ENCODE measurements at regions not wholly inside any gene's neighbourhood (a gene's known extent, or its start where the extent isn't known, plus 50 kb on each side); places are given as distances from the start of the nearest gene placed in this dataset.

DNA sequence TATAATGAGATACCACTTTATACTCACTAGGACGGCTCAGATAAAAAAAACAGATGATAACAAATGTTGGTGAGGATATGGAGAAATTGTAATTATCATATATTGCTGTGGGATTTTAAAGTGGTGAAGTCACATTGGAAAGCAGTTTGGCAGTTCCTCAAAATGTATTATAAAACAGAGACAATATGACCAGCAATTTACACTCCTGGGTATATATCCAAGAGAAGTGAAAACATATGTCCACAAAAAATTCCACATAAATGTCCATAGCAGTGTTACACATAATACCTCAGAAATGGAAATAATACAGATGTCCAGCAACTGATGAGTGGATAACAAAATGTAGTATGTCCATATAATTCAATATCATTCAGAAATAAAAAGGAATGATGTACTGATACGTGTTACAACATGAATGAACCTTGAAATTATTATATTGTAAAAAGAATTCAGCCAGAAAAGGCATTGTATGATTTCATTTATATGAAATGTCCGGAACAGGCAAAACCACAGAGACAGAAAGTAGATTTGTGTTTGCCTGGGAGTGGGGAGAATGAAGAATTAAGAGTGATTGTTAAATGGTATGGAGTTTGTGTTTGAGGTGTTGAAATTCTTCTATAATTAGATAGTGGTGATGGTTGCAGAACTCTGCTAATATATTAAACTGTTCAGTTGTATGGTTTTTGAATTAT, 220.9 kb downstream of the SLC7A11 start:
- Histone ChIP-seq H3K4me3 (no peak overlapping the region), H3K27me3 (no peaks in the 10 kb centered on the region), H3K36me3 (no peaks in the 10 kb centered on the region), H3K4me1 (no peaks in the 10 kb centered on the region), H3K27ac (no peak overlapping the region), H3K9me3 (peaks cover 0 to 5% (median 0%) of the 10 kb centered on the region in 4 donors)
- 40 to 57% (median 46%) methylated on average over 3 of the region's 3 CpGs for WGBS, 5 donors
- peak in 1 of 2 donors; percentile 50 for DNase-seq
- no peak for TF ChIP-seq EP300 (IDR thresholded peaks at IDR 0.05)
- TF ChIP-seq POLR2A (IDR thresholded peaks at IDR 0.05) = no peak
- TF ChIP-seq POLR2AphosphoS5 (IDR thresholded peaks at IDR 0.05) = no peak
- TF ChIP-seq, protein P1, sequence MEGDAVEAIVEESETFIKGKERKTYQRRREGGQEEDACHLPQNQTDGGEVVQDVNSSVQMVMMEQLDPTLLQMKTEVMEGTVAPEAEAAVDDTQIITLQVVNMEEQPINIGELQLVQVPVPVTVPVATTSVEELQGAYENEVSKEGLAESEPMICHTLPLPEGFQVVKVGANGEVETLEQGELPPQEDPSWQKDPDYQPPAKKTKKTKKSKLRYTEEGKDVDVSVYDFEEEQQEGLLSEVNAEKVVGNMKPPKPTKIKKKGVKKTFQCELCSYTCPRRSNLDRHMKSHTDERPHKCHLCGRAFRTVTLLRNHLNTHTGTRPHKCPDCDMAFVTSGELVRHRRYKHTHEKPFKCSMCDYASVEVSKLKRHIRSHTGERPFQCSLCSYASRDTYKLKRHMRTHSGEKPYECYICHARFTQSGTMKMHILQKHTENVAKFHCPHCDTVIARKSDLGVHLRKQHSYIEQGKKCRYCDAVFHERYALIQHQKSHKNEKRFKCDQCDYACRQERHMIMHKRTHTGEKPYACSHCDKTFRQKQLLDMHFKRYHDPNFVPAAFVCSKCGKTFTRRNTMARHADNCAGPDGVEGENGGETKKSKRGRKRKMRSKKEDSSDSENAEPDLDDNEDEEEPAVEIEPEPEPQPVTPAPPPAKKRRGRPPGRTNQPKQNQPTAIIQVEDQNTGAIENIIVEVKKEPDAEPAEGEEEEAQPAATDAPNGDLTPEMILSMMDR (IDR thresholded peaks at IDR 0.05) = no peak
- intact Hi-C loops (cut with DNase I; ENCODE audit: low total_unique reads) = no loop called here

DNA sequence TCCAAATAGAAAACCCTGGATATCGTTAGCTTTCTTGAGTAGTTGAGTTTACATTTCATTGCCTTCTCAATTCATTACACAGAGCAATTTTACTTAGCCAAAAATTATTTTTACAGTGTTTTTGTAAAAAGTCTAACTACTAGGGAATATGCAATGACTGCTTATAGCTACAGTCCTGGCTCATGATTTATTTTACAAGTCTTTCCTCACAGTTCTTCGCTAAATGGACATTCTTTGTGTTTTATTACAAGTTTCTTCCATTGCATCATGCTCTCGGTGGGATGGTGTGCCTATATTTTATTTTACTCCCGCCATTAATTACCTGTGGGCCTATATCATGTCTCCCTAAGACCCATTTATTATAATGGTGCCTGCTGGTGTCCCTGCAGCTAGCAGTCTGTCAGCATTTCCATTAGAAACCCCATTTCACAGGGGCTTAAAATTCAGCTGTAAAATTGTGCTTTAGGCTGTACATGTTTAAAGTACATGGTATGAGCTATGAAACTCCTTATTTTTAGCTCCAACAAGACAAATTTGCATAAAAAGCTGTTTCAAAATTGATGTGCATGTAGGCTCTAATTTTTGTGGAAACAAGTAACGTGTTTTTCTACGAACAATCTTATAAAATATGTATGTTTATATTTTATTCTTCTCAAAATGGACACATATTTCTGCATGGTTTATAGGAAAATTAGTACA, 227.4 kb downstream of the SLC7A11 start:
- TF ChIP-seq POLR2A (IDR thresholded peaks at IDR 0.05) = no peak
- TF ChIP-seq POLR2AphosphoS5 (IDR thresholded peaks at IDR 0.05) = no peak
- TF ChIP-seq, protein P1 (IDR thresholded peaks at IDR 0.05) = no peak
- no peak for TF ChIP-seq EP300 (IDR thresholded peaks at IDR 0.05)

DNA sequence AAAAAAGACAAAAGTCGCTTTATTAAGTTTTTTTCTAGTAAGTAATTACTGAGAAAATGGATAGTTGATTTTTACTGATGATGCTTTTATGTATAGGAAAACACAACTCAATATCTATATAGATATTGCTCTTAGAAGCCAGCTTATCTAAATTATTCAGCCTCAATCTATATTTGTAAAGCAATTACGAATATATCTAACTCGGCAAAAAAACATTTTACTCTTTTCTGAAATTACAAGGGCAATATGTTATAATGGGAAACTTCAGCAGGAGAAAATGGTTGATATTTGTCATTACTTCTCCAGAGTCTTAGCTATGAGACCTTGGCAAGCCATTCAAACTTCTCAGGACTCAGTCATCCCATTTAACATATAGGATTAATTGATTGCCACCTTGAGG, 228.5 kb downstream of the SLC7A11 start:
- Histone ChIP-seq H3K9me3 (peaks cover 0 to 1% (median 0%) of the 10 kb centered on the region in 4 donors), H3K27me3 (no peaks in the 10 kb centered on the region), H3K4me1 (no peaks in the 10 kb centered on the region), H3K36me3 (no peaks in the 10 kb centered on the region), H3K4me3 (no peak overlapping the region), H3K27ac (no peak overlapping the region)
- intact Hi-C loops (cut with DNase I; ENCODE audit: low total_unique reads) = no loop called here
- TF ChIP-seq EP300 (IDR thresholded peaks at IDR 0.05) (no peak), POLR2AphosphoS5 (IDR thresholded peaks at IDR 0.05) (no peak), POLR2A (IDR thresholded peaks at IDR 0.05) (no peak)
- TF ChIP-seq, protein P1 (IDR thresholded peaks at IDR 0.05) = no peak
- WGBS, 5 donors = 50 to 79% (median 66%) methylated on average over 3 of the region's 3 CpGs
- no peak for DNase-seq

More for the DNA sequence above, 227.4 kb downstream of the SLC7A11 start:
- 62 to 83% (median 71%) methylated on average over 6 of the region's 6 CpGs for WGBS, 5 donors
- peak in 1 of 2 donors; percentile 66 for DNase-seq
- Histone ChIP-seq H3K9me3 (peaks cover 0 to 5% (median 0%) of the 10 kb centered on the region in 4 donors), H3K4me3 (no peak overlapping the region), H3K27me3 (no peaks in the 10 kb centered on the region), H3K4me1 (no peaks in the 10 kb centered on the region), H3K36me3 (no peaks in the 10 kb centered on the region), H3K27ac (no peak overlapping the region)
- intact Hi-C loops (cut with DNase I; ENCODE audit: low total_unique reads) = no loop called here

DNA sequence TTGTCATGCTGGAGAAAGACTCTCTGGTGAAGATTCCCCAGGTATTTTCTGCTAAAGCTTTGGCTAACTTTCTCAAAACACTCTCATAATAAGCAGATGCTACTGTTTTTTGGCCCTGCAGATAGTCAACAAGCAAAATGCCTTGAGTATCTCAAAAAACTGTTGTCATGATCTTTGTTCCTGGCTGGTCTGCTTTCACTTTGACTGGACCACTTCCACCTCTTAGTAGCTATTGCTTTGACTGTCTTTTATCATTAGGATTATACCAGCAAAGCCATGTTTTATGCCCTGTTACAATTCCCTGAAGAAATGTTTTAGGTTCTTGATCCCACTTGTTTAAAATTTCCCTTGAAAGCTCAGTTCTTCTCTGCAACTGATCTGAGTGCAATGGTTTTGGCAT, 231.5 kb downstream of the SLC7A11 start:
- Histone ChIP-seq H3K27ac (no peak overlapping the region), H3K36me3 (no peaks in the 10 kb centered on the region), H3K4me1 (no peaks in the 10 kb centered on the region), H3K9me3 (no peaks in the 10 kb centered on the region), H3K27me3 (no peaks in the 10 kb centered on the region), H3K4me3 (no peak overlapping the region)
- intact Hi-C loops (cut with DNase I; ENCODE audit: low total_unique reads) = no loop called here
- TF ChIP-seq POLR2A (IDR thresholded peaks at IDR 0.05) (no peak), POLR2AphosphoS5 (IDR thresholded peaks at IDR 0.05) (no peak)
- TF ChIP-seq, protein P1 (IDR thresholded peaks at IDR 0.05) = no peak
- DNase-seq = no peak

Data from stomach (tissue), 8 donors.